Brain microvascular endothelial cell (primary cell): ENCODE measurements at regions not wholly inside any gene's neighbourhood (a gene's known extent, or its start where the extent isn't known, plus 50 kb on each side); places are given as distances from the start of the nearest gene placed in this dataset.
"Not testable (repeated sequence)": the region's sequence is repeated elsewhere in the genome, so short reads cannot be mapped to it uniquely, and the experiment has no call there.

Source experiments
- DNase-seq: peaks from one replicate; pipeline ENCODE4 v3.0.0-alpha.2; 2020
- H3K27ac ChIP-seq: fragments of 250-450 bp; sonication (Bioruptor Pico); 2 replicates; pipeline ENCODE4 v1.5.1; 2020; ENCODE audit warnings: mild to moderate bottlenecking, moderate library complexity
- H3K27me3 ChIP-seq: fragments of 250-450 bp; sonication (Bioruptor Pico); replicated peaks from 2 replicates; pipeline ENCODE4 v1.5.1; 2020; ENCODE audit warnings: mild to moderate bottlenecking
- H3K36me3 ChIP-seq: fragments of 250-450 bp; sonication (Bioruptor Pico); replicated peaks from 2 replicates; pipeline ENCODE4 v1.5.1; 2020; ENCODE audit warnings: mild to moderate bottlenecking
- H3K4me3 ChIP-seq: 2 replicates; pipeline ENCODE4 v1.5.1; 2011; ENCODE audit warnings: low read depth, mild to moderate bottlenecking, control low read depth, low read length, moderate library complexity
- in situ Hi-C: cut with HindIII; loops from 2 replicates; pipeline ENCODE4 v1.10.0; 2017; ENCODE audit warnings: low sequenced_read_pairs, low pct_ligation_motif_present
- TF ChIP-seq, protein P1 (sequence below): IDR thresholded peaks from 2 replicates; pipeline ENCODE4 v1.5.1; 2011; ENCODE audit warnings: low read depth, mild to moderate bottlenecking, moderate library complexity, low read length, control low read depth, inconsistent platforms; ENCODE audit errors: missing control alignments

DNA sequence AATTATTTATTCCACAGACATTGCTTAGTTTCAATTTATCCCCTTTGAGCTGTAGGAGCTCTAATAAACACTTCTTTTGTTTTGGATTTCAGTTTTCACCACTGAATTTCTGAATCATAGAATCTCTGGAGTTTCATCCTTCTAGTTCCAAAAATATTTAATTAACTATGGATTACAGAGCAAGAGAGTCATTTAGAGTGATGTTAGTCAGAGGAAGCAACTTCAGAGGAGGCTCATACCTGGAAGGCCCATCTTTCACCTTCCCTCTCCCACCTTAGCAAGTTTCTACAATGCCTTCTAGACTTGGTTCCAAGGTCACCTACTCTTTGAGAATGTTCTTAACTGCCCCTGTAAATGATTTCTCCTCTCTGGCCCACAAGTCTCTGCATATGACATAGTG is 353.2 kb downstream of the SPRY2 start:
- in situ Hi-C loops = no loop called here
- Histone ChIP-seq H3K27me3 (no peaks in the 10 kb centered on the region), H3K27ac (no peak overlapping the region), H3K36me3 (no peaks in the 10 kb centered on the region), H3K4me3 (no peak overlapping the region)
- TF ChIP-seq, protein P1, sequence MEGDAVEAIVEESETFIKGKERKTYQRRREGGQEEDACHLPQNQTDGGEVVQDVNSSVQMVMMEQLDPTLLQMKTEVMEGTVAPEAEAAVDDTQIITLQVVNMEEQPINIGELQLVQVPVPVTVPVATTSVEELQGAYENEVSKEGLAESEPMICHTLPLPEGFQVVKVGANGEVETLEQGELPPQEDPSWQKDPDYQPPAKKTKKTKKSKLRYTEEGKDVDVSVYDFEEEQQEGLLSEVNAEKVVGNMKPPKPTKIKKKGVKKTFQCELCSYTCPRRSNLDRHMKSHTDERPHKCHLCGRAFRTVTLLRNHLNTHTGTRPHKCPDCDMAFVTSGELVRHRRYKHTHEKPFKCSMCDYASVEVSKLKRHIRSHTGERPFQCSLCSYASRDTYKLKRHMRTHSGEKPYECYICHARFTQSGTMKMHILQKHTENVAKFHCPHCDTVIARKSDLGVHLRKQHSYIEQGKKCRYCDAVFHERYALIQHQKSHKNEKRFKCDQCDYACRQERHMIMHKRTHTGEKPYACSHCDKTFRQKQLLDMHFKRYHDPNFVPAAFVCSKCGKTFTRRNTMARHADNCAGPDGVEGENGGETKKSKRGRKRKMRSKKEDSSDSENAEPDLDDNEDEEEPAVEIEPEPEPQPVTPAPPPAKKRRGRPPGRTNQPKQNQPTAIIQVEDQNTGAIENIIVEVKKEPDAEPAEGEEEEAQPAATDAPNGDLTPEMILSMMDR = no peak
- DNase-seq = no peak

DNA sequence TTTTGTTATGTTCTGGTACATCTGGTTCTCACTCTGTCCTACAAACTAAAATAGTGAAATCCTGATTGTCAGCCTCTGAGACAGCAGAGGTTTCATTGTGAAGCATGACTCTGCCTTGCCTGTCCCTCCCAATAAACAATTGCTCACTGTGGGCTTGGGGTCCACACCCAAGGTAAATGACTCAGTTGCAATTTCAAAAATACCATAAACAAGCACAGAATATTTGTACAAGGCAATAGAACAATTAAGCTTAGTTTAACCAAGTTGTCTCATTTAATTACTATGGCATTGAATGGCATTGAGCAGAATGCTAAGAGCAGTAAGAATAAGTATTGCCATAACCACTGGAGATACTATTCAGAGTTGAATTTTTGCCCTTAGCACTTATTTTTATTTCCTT is 353.6 kb downstream of the SPRY2 start:
- DNase-seq = no peak
- TF ChIP-seq, protein P1 = no peak
- Histone ChIP-seq H3K4me3 (no peak overlapping the region), H3K27ac (no peak overlapping the region), H3K27me3 (no peaks in the 10 kb centered on the region), H3K36me3 (no peaks in the 10 kb centered on the region)
- in situ Hi-C loops = no loop called here

DNA sequence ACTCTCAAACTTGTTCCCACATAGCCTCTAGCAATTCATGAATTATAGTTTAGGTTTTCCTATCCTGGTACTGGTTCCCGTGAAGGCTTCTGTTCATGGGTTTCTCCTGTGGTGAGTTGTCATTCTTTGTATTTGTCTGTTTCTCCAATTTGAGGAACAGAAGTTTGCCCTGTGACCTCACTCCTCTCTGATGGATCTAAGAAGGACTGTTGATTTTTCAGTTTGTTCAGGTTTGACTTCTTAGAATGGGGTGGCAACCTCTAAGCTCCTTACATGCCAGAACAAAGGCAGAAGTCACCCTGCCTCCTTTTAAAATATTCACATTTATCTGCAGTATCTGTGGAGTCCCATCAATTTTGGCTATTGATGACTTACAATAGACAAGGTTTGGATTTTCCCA is 354.0 kb downstream of the SPRY2 start:
- TF ChIP-seq, protein P1 = no peak
- no peaks in the 10 kb centered on the region for H3K36me3 ChIP-seq
- DNase-seq = no peak
- no peak overlapping the region for H3K4me3 ChIP-seq
- H3K27me3 ChIP-seq = no peaks in the 10 kb centered on the region
- no peak overlapping the region for H3K27ac ChIP-seq
- in situ Hi-C loops = no loop called here

DNA sequence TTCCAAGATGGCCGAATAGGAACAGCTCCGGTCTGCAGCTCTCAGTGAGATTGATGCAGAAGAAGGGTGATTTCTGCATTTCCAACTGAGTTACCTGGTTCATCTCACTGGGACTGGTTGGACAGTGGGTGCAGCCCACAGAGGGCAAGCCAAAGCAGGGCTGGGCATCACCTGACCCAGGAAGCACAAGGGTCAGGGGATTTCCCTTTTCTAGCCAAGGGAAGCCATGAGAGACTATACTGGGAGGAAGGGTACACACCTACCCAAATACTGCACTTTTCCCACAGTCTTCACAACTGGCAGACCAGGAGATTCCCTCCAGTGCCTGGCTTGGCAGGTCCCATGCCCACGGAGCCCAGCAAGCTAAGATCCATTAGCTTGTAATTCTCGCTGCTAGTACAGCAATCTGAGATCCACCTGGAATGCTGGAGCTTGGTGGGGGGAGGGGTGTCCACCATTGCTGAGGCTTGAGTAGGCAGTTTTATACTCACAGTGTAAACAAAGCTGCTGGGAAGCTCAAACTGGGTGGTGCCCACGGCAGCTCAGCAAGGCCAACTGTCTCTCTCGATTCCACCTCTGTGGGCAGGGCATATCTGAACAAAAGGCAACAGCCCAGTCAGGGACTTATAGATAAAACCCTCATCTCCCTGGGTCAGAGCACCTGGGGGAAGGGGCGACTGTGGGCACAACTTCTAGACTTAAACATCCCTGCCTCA is 365.8 kb downstream of the SPRY2 start:
- in situ Hi-C loops, H3K36me3 ChIP-seq, H3K27me3 ChIP-seq, H3K27ac ChIP-seq, DNase-seq, H3K4me3 ChIP-seq: not testable (repeated sequence)

DNA sequence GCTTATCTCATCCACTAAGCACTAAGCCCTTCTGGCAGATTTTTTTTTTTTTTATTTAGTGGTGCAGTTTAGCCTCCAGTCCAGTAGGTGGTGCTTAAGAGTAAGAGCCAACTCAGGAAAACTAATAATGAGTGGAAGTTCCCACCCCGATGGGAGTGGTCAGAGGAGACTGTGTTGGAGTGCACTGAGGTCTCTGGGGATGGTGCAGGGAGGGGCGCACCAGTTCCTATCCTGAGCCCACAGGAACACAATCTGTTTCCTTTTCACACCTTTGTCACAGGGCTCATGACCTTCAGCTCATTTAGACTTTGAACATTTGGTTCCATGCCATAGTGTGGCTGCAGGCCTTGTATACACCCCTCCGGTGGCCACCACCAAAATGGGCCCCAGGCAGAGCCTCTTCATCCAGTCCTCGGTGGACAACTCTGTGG is 367.4 kb downstream of the SPRY2 start:
- TF ChIP-seq, protein P1 = peak; percentile 63
- H3K27me3 ChIP-seq = no peaks in the 10 kb centered on the region
- no peak for DNase-seq
- H3K36me3 ChIP-seq = no peaks in the 10 kb centered on the region
- H3K4me3 ChIP-seq = no peak overlapping the region
- in situ Hi-C loops = no loop called here
- H3K27ac ChIP-seq = no peak overlapping the region

DNA sequence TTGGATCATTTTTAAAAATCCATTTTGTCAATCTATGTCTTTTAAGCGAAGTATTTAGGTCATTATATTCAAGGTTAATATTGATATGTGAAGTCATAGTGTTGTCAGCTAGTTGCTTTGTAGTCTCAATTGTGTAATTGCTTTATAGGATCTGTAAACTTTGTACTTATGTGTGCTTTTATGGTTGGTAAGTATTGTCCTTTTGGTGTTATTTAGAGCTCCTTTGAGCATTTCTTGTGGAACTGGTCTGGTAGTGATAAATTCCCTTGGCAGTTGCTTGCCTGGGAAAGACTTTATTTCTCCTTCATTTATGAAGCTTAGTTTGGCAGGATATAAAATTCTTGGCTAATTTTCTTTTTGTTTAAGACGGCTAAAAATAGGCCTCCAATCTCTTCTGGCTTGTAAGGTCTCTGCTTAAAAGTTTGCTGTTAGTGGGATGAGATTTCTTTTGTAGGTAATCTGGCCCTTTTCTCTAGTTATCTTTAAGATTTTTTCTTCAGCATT is 368.8 kb downstream of the SPRY2 start:
- no peaks in the 10 kb centered on the region for H3K27me3 ChIP-seq
- DNase-seq = no peak
- no peak overlapping the region for H3K27ac ChIP-seq
- in situ Hi-C loops = no loop called here
- TF ChIP-seq, protein P1 = no peak
- H3K36me3 ChIP-seq = no peaks in the 10 kb centered on the region
- H3K4me3 ChIP-seq = no peak overlapping the region
